CD14-positive monocyte (primary cell): ENCODE measurements at regions not wholly inside any gene's neighbourhood (a gene's known extent, or its start where the extent isn't known, plus 50 kb on each side); places are given as distances from the start of the nearest gene placed in this dataset.

Source experiments
- DNase-seq, 3 donors: peaks; one replicate each; pipeline ENCODE4 v3.0.0-alpha.2; 2011 to 2022
- H2AFZ ChIP-seq: 2 replicates; pipeline ENCODE4 v1.6.0; 2012; ENCODE audit warnings: mild to moderate bottlenecking, low read depth, low read length, inconsistent platforms; ENCODE audit not compliant: insufficient read depth, poor library complexity, severe bottlenecking
- H3K27ac ChIP-seq, 2 donors: 1 replicate in 1 of 2; 2 replicates in 1 of 2; pipeline ENCODE4 v1.5.1; 2012 to 2013; ENCODE audit warnings: low read length in 2 of 2, control low read depth in 1 of 2, inconsistent platforms in 1 of 2, low read depth in 1 of 2, mild to moderate bottlenecking in 1 of 2
- H3K27me3 ChIP-seq, 2 donors: one replicate each; pipeline versions ENCODE4 v1.6.0 to v1.6.1; 2011 to 2013; ENCODE audit warnings: low read length in 2 of 2; ENCODE audit not compliant: control insufficient read depth in 2 of 2, insufficient read depth in 2 of 2
- H3K36me3 ChIP-seq, 2 donors: replicated peaks in 1 of 2; 1 replicate in 1 of 2; 2 replicates in 1 of 2; pipeline versions ENCODE4 v1.5.1 to v1.6.1; 2012 to 2013; ENCODE audit warnings: low read length in 2 of 2, control low read depth in 1 of 2, inconsistent platforms in 1 of 2, mild to moderate bottlenecking in 1 of 2; ENCODE audit not compliant: insufficient read depth in 2 of 2, control insufficient read depth in 1 of 2
- H3K4me1 ChIP-seq, 2 donors: 1 replicate in 1 of 2; 2 replicates in 1 of 2; pipeline versions ENCODE4 v1.5.1 to v1.6.1; 2012 to 2013; ENCODE audit warnings: low read length in 2 of 2, control low read depth in 1 of 2, inconsistent platforms in 1 of 2, mild to moderate bottlenecking in 1 of 2, moderate library complexity in 1 of 2; ENCODE audit not compliant: insufficient read depth in 2 of 2, control insufficient read depth in 1 of 2
- H3K4me2 ChIP-seq: replicated peaks from 2 replicates; pipeline ENCODE3; 2012; ENCODE audit warnings: low read length, moderate library complexity, mild to moderate bottlenecking; ENCODE audit not compliant: poor library complexity, severe bottlenecking; ENCODE audit errors: extremely low read depth
- H3K4me3 ChIP-seq, 3 experiments: fragments of 200-600 bp in 1 of 3; sonication (generic) in 1 of 3; replicated peaks in 1 of 3; 1 replicate in 2 of 3; 2 replicates in 1 of 3; pipeline ENCODE4 v1.5.1; 2011 to 2013; ENCODE audit warnings: low read length in 3 of 3, mild to moderate bottlenecking in 3 of 3, control low read depth in 2 of 3, low read depth in 2 of 3, inconsistent platforms in 1 of 3, moderate library complexity in 1 of 3
- H3K79me2 ChIP-seq: 2 replicates; pipeline ENCODE4 v1.6.0; 2012; ENCODE audit warnings: mild to moderate bottlenecking, control low read depth, inconsistent platforms, low read length, moderate library complexity; ENCODE audit not compliant: insufficient read depth
- H3K9ac ChIP-seq: 2 replicates; pipeline ENCODE4 v1.6.0; 2017; ENCODE audit warnings: low read length, mild to moderate bottlenecking; ENCODE audit not compliant: insufficient read depth, poor library complexity, severe bottlenecking
- H3K9me3 ChIP-seq, 2 donors: replicated peaks in 1 of 2; 1 replicate in 1 of 2; 2 replicates in 1 of 2; pipeline versions ENCODE4 v1.5.1 to v1.6.1; 2012 to 2013; ENCODE audit warnings: low read length in 2 of 2, control low read depth in 1 of 2; ENCODE audit not compliant: control insufficient read depth in 1 of 2, insufficient read depth in 1 of 2
- H4K20me1 ChIP-seq: 2 replicates; pipeline ENCODE4 v1.6.0; 2012; ENCODE audit warnings: mild to moderate bottlenecking, low read length, control low read depth, moderate library complexity; ENCODE audit not compliant: insufficient read depth
- H3K27ac Mint-ChIP-seq, 7 donors: one replicate each; pipeline ENCODE4 v1.8.0; 2020; ENCODE audit warnings: mild to moderate bottlenecking in 7 of 7, mixed read lengths in 7 of 7, moderate library complexity in 6 of 7, inconsistent platforms in 2 of 7
- H3K27me3 Mint-ChIP-seq, 3 donors: one replicate each; pipeline ENCODE4 v1.8.0; 2021 to 2022; ENCODE audit warnings: low read depth in 3 of 3, mild to moderate bottlenecking in 3 of 3, mixed read lengths in 3 of 3, moderate library complexity in 3 of 3, inconsistent platforms in 1 of 3
- H3K36me3 Mint-ChIP-seq, 2 donors: one replicate each; pipeline ENCODE4 v1.8.0; 2020; ENCODE audit warnings: mixed read lengths in 2 of 2, inconsistent platforms in 1 of 2, mild to moderate bottlenecking in 1 of 2
- H3K4me1 Mint-ChIP-seq: one replicate; pipeline ENCODE4 v1.8.0; 2020; ENCODE audit warnings: mild to moderate bottlenecking, mixed read lengths
- H3K4me3 Mint-ChIP-seq, 2 donors: one replicate each; pipeline ENCODE4 v1.8.0; 2020; ENCODE audit warnings: mild to moderate bottlenecking in 2 of 2, mixed read lengths in 2 of 2, moderate library complexity in 1 of 2
- H3K9me3 Mint-ChIP-seq, 7 donors: one replicate each; pipeline ENCODE4 v1.8.0; 2020 to 2022; ENCODE audit warnings: mixed read lengths in 7 of 7, mild to moderate bottlenecking in 6 of 7, moderate library complexity in 6 of 7, inconsistent platforms in 2 of 7
- WGBS: methylation state at CpG from one replicate; pipeline ENCODE4 v1.1.5; 2013; ENCODE audit warnings: missing lambda C conversion rate; ENCODE audit not compliant: insufficient coverage; 5-methylcytosine and 5-hydroxymethylcytosine counted together
- intact Hi-C, 2 donors: fragments of 100-400 bp; cut with micrococcal nuclease; formaldehyde crosslinking; loops; one replicate each; pipeline versions ENCODE4 v1.15.0 to v1.15.1; 2023
- TF ChIP-seq, protein P1 (sequence below): fragments of 200-600 bp; IDR thresholded peaks from one replicate; pipeline ENCODE4 v1.8.0; 2022; ENCODE audit warnings: antibody characterized with exemption, mild to moderate bottlenecking

DNA sequence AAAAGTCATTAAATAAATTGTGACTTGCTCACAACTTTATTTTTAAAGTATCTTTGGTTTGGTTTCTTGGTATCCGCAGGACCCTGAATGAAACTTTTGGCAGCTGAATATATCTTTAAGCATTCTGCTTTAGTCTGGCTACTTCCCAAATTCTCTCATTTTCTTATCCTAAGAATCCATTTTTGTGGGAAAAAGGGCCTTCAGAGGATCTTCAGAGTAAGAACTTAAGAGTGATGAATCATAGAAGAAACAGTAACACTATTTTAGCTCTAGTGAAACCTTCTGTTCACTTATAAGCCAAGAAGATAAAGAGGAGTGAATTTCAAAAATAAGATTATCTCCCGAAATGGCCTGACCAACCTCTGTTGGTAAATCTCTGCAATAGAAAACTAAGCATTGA is 540.6 kb upstream of the MAGEB18 start:
- Histone ChIP-seq H3K27me3 (no peaks in the 10 kb centered on the region), H3K4me3 (no peak overlapping the region), H3K36me3 (no peaks in the 10 kb centered on the region), H2AFZ (no peak overlapping the region), H3K9ac (no peak overlapping the region), H4K20me1 (no peaks in the 10 kb centered on the region), H3K9me3 (peaks cover 0 to 4% of the 10 kb centered on the region in 2 donors), H3K4me1 (no peaks in the 10 kb centered on the region), H3K27ac (no peak overlapping the region), H3K79me2 (no peaks in the 10 kb centered on the region), H3K4me2 (no peak overlapping the region)
- no peak overlapping the region for H3K27ac Mint-ChIP-seq
- DNase-seq, result no peak
- no peaks in the 10 kb centered on the region for H3K4me1 Mint-ChIP-seq
- no peak overlapping the region for H3K4me3 Mint-ChIP-seq
- intact Hi-C loops, result no loop called here
- TF ChIP-seq, protein P1, sequence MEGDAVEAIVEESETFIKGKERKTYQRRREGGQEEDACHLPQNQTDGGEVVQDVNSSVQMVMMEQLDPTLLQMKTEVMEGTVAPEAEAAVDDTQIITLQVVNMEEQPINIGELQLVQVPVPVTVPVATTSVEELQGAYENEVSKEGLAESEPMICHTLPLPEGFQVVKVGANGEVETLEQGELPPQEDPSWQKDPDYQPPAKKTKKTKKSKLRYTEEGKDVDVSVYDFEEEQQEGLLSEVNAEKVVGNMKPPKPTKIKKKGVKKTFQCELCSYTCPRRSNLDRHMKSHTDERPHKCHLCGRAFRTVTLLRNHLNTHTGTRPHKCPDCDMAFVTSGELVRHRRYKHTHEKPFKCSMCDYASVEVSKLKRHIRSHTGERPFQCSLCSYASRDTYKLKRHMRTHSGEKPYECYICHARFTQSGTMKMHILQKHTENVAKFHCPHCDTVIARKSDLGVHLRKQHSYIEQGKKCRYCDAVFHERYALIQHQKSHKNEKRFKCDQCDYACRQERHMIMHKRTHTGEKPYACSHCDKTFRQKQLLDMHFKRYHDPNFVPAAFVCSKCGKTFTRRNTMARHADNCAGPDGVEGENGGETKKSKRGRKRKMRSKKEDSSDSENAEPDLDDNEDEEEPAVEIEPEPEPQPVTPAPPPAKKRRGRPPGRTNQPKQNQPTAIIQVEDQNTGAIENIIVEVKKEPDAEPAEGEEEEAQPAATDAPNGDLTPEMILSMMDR, result no peak
- H3K9me3 Mint-ChIP-seq, result peaks cover 0 to 4% (median 0%) of the 10 kb centered on the region in 7 donors
- peaks cover 0 to 2% (median 0%) of the 10 kb centered on the region in 3 donors for H3K27me3 Mint-ChIP-seq
- no CpG with 5 or more reads among the region's 2 CpGs for WGBS
- no peaks in the 10 kb centered on the region for H3K36me3 Mint-ChIP-seq

DNA sequence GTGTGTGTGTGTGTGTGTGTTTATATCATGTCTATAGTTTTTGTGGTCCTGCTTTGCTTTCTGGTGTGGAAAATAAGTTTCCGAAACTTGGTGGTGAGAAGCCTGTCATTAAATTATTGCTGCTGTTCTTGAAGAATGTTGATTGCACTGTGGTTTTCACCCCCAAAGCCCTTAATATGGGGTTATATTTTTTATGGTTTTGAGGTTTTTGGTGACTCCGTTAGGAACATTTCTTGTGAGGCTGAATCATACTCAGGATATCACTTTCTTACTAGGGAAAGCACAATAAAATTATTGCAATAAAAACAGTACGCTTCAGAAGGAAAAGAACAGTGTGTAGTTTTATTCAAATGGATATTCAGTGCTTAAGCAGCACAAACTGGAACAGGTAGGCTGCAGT is 539.1 kb upstream of the MAGEB18 start:
- intact Hi-C loops, result no loop called here
- H3K4me3 Mint-ChIP-seq, result no peak overlapping the region

More for the DNA sequence above, 539.1 kb upstream of the MAGEB18 start:
- no peak overlapping the region for H3K9ac ChIP-seq
- peaks cover 0 to 10% (median 0%) of the 10 kb centered on the region in 7 donors for H3K9me3 Mint-ChIP-seq
- no peak overlapping the region for H3K27ac Mint-ChIP-seq
- H3K4me1 ChIP-seq, result no peaks in the 10 kb centered on the region
- H3K9me3 ChIP-seq, result peaks cover 0 to 4% of the 10 kb centered on the region in 2 donors
- no peaks in the 10 kb centered on the region for H3K36me3 ChIP-seq
- H3K4me2 ChIP-seq, result no peak overlapping the region
- H3K4me1 Mint-ChIP-seq, result no peaks in the 10 kb centered on the region
- H2AFZ ChIP-seq, result no peak overlapping the region
- H3K79me2 ChIP-seq, result no peaks in the 10 kb centered on the region
- no peak overlapping the region for H3K4me3 ChIP-seq
- no peak overlapping the region for H3K27ac ChIP-seq
- no peaks in the 10 kb centered on the region for H3K36me3 Mint-ChIP-seq
- no peaks in the 10 kb centered on the region for H3K27me3 Mint-ChIP-seq
- DNase-seq, result no peak
- no peaks in the 10 kb centered on the region for H4K20me1 ChIP-seq
- no peaks in the 10 kb centered on the region for H3K27me3 ChIP-seq
- no CpG with 5 or more reads among the region's 3 CpGs for WGBS
- TF ChIP-seq, protein P1, result no peak
